Tibial nerve (tissue), 4 donors: ENCODE measurements at regions not wholly inside any gene's neighbourhood (a gene's known extent, or its start where the extent isn't known, plus 50 kb on each side); places are given as distances from the start of the nearest gene placed in this dataset.

ENCODE experiments used
- DNase-seq, 2 donors: peaks; one replicate each; pipeline ENCODE4 v3.0.0-alpha.2; 2019; ENCODE audit warnings: low spot score in 2 of 2
- H3K27ac ChIP-seq, 4 donors: fragments of 200-600 bp; sonication (generic) in 3 of 4; one replicate each; pipeline ENCODE4 v1.5.1; 2017 to 2019; ENCODE audit warnings: mild to moderate bottlenecking in 1 of 4
- H3K27me3 ChIP-seq, 2 donors: fragments of 200-600 bp; sonication (generic) in 1 of 2; one replicate each; pipeline versions ENCODE4 v1.5.1 to v1.6.0; 2017 to 2019
- H3K36me3 ChIP-seq, 3 donors: fragments of 200-600 bp; sonication (generic); one replicate each; pipeline ENCODE4 v1.5.1; 2018 to 2019
- H3K4me1 ChIP-seq, 4 donors: fragments of 200-600 bp; sonication (generic) in 3 of 4; one replicate each; pipeline ENCODE4 v1.5.1; 2017 to 2019
- H3K4me3 ChIP-seq, 4 donors: fragments of 200-600 bp; sonication (generic) in 3 of 4; one replicate each; pipeline ENCODE4 v1.5.1; 2017 to 2019; ENCODE audit warnings: mild to moderate bottlenecking in 1 of 4, moderate library complexity in 1 of 4
- H3K9me3 ChIP-seq, 4 donors: fragments of 200-600 bp; sonication (generic) in 3 of 4; one replicate each; pipeline ENCODE4 v1.5.1; 2017 to 2019
- EP300 ChIP-seq, 2 donors: sonication (generic); formaldehyde crosslinking; IDR thresholded peaks; one replicate each; pipeline ENCODE4 v1.6.1; 2017; ENCODE audit warnings: antibody characterized with exemption in 2 of 2, mild to moderate bottlenecking in 1 of 2
- POLR2A ChIP-seq, 2 donors: fragments of 450-650 bp; IDR thresholded peaks; one replicate each; pipeline ENCODE4 v1.6.1; 2017; ENCODE audit warnings: antibody characterized with exemption in 2 of 2, mild to moderate bottlenecking in 2 of 2, moderate library complexity in 2 of 2
- WGBS, 2 donors: methylation state at CpG; one replicate each; pipeline ENCODE4 v1.1.5; 2018; 5-methylcytosine and 5-hydroxymethylcytosine counted together
- TF ChIP-seq, protein P1 (sequence below), 5 experiments: fragments of 200-600 bp in 3 of 5; fragments of 450-650 bp in 2 of 5; sonication (generic) in 3 of 5; IDR thresholded peaks; one replicate each; pipeline ENCODE4 v1.5.1; 2016 to 2019; ENCODE audit warnings: antibody characterized with exemption in 5 of 5, mild to moderate bottlenecking in 3 of 5, moderate library complexity in 2 of 5

- Histone ChIP-seq H3K27me3 (no peaks in the 10 kb centered on the region), H3K4me1 (peaks cover 0 to 4% (median 0%) of the 10 kb centered on the region in 4 donors), H3K27ac (no peak overlapping the region), H3K36me3 (peaks cover 0 to 45% (median 0%) of the 10 kb centered on the region in 3 donors), H3K9me3 (no peaks in the 10 kb centered on the region), H3K4me3 (no peak overlapping the region)
- DNase-seq = no peak
- 88 to 95% methylated on average over 6 of the region's 6 CpGs for WGBS, 2 donors
- TF ChIP-seq EP300 (IDR thresholded peaks at IDR 0.05) = no peak
- TF ChIP-seq, protein P1, sequence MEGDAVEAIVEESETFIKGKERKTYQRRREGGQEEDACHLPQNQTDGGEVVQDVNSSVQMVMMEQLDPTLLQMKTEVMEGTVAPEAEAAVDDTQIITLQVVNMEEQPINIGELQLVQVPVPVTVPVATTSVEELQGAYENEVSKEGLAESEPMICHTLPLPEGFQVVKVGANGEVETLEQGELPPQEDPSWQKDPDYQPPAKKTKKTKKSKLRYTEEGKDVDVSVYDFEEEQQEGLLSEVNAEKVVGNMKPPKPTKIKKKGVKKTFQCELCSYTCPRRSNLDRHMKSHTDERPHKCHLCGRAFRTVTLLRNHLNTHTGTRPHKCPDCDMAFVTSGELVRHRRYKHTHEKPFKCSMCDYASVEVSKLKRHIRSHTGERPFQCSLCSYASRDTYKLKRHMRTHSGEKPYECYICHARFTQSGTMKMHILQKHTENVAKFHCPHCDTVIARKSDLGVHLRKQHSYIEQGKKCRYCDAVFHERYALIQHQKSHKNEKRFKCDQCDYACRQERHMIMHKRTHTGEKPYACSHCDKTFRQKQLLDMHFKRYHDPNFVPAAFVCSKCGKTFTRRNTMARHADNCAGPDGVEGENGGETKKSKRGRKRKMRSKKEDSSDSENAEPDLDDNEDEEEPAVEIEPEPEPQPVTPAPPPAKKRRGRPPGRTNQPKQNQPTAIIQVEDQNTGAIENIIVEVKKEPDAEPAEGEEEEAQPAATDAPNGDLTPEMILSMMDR (IDR thresholded peaks at IDR 0.05) = no peak
- no peak for TF ChIP-seq POLR2A (IDR thresholded peaks at IDR 0.05)
Measured at GRCh38 chr15:62788224-62788623, 254.3 kb upstream of the TPM1 start.

GRCh38 chr15:62790546-62790945, 252.0 kb upstream of the TPM1 start:
- H3K4me1 ChIP-seq = peaks cover 0 to 4% (median 0%) of the 10 kb centered on the region in 4 donors
- 96 to 100% methylated on average over 4 of the region's 4 CpGs for WGBS, 2 donors
- H3K36me3 ChIP-seq = peaks cover 0 to 47% (median 0%) of the 10 kb centered on the region in 3 donors

DNA sequence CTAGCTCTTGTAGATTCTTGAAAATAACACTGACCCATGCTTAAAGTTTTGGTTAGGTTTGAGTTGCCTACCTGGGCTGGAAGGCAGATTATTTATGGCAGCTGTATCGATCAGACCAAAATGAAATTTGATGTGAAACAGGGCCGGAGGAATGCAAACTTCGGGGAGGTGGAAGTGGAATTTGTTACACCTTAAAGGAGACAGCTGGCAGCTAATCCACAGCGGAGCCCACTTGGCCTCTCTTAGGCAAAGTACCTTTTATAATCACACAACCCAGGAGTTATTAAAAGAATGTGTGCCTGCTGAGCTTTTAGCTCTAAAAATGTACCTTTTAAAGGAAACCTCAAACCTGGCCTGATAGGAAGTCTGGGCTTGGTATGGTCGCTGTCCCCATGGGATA, 250.9 kb upstream of the TPM1 start:
- H3K9me3 ChIP-seq = no peaks in the 10 kb centered on the region
- TF ChIP-seq, protein P1 (IDR thresholded peaks at IDR 0.05) = no peak
- TF ChIP-seq POLR2A (IDR thresholded peaks at IDR 0.05) (no peak), EP300 (IDR thresholded peaks at IDR 0.05) (no peak)
- 85 to 88% methylated on average over 5 of the region's 5 CpGs for WGBS, 2 donors

More at GRCh38 chr15:62790546-62790945, 252.0 kb upstream of the TPM1 start:
- no peak for TF ChIP-seq EP300 (IDR thresholded peaks at IDR 0.05)
- no peak for TF ChIP-seq POLR2A (IDR thresholded peaks at IDR 0.05)
- TF ChIP-seq, protein P1 (IDR thresholded peaks at IDR 0.05) = no peak
- no peaks in the 10 kb centered on the region for H3K9me3 ChIP-seq
- no peak for DNase-seq
- no peaks in the 10 kb centered on the region for H3K27me3 ChIP-seq
- H3K4me3 ChIP-seq = no peak overlapping the region
- no peak overlapping the region for H3K27ac ChIP-seq

GRCh38 chr15:62792986-62793751, 249.4 kb upstream of the TPM1 start:
- DNase-seq = no peak
- Histone ChIP-seq H3K27me3 (no peaks in the 10 kb centered on the region), H3K4me1 (no peaks in the 10 kb centered on the region), H3K4me3 (no peak overlapping the region), H3K27ac (no peak overlapping the region), H3K9me3 (no peaks in the 10 kb centered on the region), H3K36me3 (peaks cover 0 to 62% (median 2%) of the 10 kb centered on the region in 3 donors)
- TF ChIP-seq, protein P1 (IDR thresholded peaks at IDR 0.05) = no peak
- TF ChIP-seq POLR2A (IDR thresholded peaks at IDR 0.05) = no peak
- no peak for TF ChIP-seq EP300 (IDR thresholded peaks at IDR 0.05)
- 64 to 68% methylated on average over 6 of the region's 6 CpGs for WGBS, 2 donors

More for the DNA sequence above, 250.9 kb upstream of the TPM1 start:
- DNase-seq = no peak
- H3K4me1 ChIP-seq = no peaks in the 10 kb centered on the region
- no peaks in the 10 kb centered on the region for H3K27me3 ChIP-seq
- H3K36me3 ChIP-seq = peaks cover 0 to 51% (median 0%) of the 10 kb centered on the region in 3 donors
- no peak overlapping the region for H3K4me3 ChIP-seq
- H3K27ac ChIP-seq = no peak overlapping the region

- TF ChIP-seq, protein P1 (IDR thresholded peaks at IDR 0.05) = no peak
- TF ChIP-seq POLR2A (IDR thresholded peaks at IDR 0.05) (no peak), EP300 (IDR thresholded peaks at IDR 0.05) (no peak)
Measured at GRCh38 chr15:62793752-62794144, 248.8 kb upstream of the TPM1 start.

More at GRCh38 chr15:62793752-62794144, 248.8 kb upstream of the TPM1 start:
- H3K27me3 ChIP-seq = no peaks in the 10 kb centered on the region
- WGBS, 2 donors = 39 to 50% methylated on average over 5 of the region's 5 CpGs
- H3K4me3 ChIP-seq = no peak overlapping the region
- H3K9me3 ChIP-seq = no peaks in the 10 kb centered on the region
- H3K4me1 ChIP-seq = no peaks in the 10 kb centered on the region
- no peak for DNase-seq
- H3K27ac ChIP-seq = no peak overlapping the region
- H3K36me3 ChIP-seq = peaks cover 0 to 64% (median 2%) of the 10 kb centered on the region in 3 donors
